HG03575 (cell line): ENCODE measurements at regions not wholly inside any gene's neighbourhood (a gene's known extent, or its start where the extent isn't known, plus 50 kb on each side); places are given as distances from the start of the nearest gene placed in this dataset.

Experiments used
- ATAC-seq: cut with Tn5 transposase; IDR thresholded peaks from one replicate; pipeline ENCODE4 v1.9.1; 2021; ENCODE audit not compliant: unreplicated experiment, insufficient number of reproducible peaks, low FRiP score; ENCODE audit errors: extremely low read depth

DNA sequence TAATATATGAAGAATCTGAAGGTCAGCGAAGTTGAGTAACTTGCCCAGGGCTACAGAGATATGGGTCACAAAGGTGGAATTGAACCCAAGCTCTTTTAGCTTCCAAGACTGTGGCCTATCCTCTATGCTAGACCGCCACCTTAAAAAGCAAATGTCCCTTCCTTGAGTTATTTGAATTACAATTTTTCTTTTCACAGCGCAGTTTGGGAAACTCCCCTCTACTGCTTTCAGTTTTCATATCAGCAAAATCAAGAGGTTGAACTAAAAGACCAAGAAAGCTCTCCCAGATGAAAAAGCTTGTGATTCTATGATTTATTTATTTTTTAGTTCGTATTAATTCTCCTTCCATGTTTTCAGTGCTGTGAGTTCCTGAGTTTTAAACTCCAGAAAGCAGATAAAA lies 174.5 kb upstream of the C1QTNF7 start:
- ATAC-seq, result peak; percentile 86

GRCh38 chr4:15254236-15254880 lies 173.5 kb upstream of the C1QTNF7 start:
- ATAC-seq, result no peak

DNA sequence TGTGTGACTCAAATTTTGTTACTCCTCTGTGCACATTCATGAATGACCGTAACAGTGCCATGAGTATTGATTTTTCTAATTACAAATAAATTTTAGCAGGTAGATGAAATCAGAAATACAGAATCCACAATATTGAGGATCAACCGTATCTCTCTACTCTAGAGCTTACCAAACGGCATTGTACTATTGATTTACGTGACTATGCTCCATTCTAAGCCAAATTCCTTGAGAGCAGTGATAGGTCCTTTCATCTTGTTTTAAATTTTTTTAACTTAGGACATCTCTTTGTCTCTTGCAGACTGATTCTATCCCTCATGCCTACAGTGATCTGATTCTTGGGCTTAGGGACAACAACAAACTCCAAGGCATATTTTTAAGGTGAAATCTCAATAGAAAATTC lies 172.3 kb upstream of the C1QTNF7 start:
- ATAC-seq, result no peak

GRCh38 chr4:15260758-15261157 lies 167.1 kb upstream of the C1QTNF7 start:
- ATAC-seq, result no peak

DNA sequence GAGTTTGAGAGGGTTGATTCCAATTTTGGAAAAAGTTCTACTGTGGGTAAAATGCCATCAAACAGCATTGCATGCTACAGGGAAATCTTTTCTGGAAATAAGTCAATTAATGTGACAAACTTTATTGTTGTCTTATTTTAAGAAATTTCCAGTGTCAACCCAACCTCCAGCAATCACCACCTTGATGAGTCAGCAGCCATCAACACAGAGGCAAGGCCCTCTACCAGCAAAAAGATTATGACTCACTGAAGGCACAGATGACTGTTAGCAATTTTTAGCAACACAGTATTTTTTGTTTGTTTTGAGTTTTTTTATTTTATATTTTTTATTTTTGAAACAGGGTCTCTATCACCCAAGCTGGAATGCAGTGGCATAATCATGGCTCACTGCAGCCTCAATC lies 165.4 kb upstream of the C1QTNF7 start:
- ATAC-seq, result no peak

GRCh38 chr4:15270201-15270600 lies 157.6 kb upstream of the C1QTNF7 start:
- ATAC-seq, result no peak

GRCh38 chr4:15286041-15286440 lies 141.8 kb upstream of the C1QTNF7 start:
- no peak for ATAC-seq

- no peak for ATAC-seq
Observed at GRCh38 chr4:15291122-15291521, 136.7 kb upstream of the C1QTNF7 start.

GRCh38 chr4:15293711-15294110 lies 134.1 kb upstream of the C1QTNF7 start:
- no peak for ATAC-seq

DNA sequence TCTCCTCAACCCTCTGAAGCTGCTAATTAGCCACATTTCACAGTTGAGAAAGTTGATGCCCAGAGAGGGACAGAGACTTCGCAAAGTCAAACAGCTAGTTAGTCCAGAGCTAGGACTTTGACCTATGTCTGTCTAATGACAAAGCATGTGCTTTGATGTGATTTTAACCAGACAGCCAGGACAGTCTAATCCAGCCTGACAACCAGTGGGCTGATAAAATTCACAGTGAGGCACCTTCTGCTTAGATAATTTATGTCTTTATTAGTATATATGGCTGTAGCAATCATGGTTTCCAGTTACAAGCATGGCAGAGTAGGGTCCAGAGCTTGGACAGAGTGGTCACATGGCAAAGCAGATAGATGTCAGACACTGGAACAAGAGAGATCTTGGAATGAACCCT lies 133.6 kb upstream of the C1QTNF7 start:
- no peak for ATAC-seq

GRCh38 chr4:15294832-15295231 lies 133.0 kb upstream of the C1QTNF7 start:
- no peak for ATAC-seq

- ATAC-seq, result no peak
Observed at GRCh38 chr4:15295421-15296162, 132.2 kb upstream of the C1QTNF7 start.

DNA sequence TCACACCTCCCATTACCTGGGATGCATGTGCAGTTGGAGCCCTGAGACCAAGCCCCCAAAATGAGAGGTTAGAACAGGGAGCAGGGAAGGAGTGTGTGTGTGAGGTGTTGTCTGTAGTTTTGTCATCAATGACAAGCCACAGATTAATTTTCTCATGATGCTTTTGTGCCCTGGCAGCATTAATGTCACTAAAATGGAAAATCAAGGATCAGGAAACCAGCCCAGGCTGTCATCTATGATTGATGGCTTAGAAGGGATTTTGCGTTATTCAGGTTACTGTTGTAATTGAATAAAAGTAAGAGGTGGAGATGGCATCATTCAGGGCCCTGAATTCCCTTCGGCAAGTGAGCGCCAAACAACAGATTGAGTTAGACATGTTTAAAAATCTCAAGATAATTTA lies 130.5 kb upstream of the C1QTNF7 start:
- ATAC-seq, result no peak

DNA sequence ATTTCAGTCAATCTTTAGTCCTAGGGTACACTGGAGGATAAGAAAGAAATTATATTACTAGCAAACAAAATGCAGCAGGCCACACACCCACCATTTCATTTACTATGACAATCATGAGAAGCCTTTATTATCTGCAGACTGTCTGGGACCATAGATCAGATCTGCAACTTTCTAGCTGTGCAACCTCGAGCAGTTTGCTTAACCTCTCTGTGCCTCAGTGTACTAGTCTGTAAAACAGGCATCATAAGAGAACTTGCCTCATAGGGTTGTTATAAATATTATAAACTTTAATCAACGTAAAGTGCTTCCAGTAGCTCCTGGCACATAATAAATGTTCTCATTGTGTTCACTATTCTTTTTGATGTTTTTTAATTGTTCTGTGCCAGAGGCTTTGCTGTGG lies 128.2 kb upstream of the C1QTNF7 start:
- ATAC-seq, result no peak

DNA sequence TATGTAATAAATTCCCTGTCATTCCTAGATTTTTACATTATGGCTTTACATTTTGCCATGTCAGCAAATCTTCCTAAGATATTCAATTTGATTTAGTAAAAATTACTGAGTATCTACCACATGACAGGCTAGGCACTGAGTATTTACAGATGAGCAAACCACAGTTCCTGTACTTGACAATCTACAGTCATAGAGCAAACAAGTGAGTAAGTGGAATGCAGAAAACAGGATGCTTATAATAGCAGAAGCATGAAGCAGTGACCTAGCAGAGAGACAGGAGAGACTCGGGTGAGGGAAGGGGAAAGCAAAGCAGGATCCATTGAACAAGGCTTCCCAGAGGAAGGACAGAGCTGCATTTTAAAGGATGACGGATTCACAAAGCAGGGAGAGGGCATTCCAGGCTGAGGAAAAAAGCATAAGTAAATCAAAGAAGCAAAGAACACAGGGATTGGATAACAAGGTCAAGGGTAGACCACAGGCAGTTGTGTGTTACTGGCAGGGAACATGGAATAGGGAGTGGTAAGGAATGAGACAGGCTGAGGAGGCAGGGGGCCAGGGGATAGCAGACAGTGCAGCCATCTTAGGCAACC lies 124.7 kb upstream of the C1QTNF7 start:
- ATAC-seq, result no peak

- no peak for ATAC-seq
Observed at GRCh38 chr4:15314974-15315373, 112.9 kb upstream of the C1QTNF7 start.

DNA sequence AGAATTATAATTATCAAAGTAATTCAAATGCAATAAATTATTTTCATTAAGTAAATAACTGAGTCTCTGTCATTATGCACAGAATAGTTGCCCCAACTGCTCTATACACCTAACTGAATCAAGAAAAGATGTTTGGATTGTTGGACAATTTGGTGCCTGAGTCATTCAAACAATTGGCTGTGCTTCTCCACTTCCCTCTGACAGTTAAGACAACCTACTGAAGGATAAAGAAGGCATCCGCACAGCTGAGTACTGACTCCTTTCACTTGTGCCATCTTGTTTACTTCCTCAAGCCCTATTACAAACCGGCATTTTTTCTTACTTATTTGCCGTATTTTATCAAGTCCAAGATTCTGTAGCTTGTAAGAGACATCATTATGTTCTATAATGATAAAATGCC lies 110.6 kb upstream of the C1QTNF7 start:
- ATAC-seq, result no peak

- no peak for ATAC-seq
Observed at GRCh38 chr4:15318621-15319348, 109.0 kb upstream of the C1QTNF7 start.

- ATAC-seq, result no peak
Observed at GRCh38 chr4:15320121-15320678, 107.6 kb upstream of the C1QTNF7 start.

DNA sequence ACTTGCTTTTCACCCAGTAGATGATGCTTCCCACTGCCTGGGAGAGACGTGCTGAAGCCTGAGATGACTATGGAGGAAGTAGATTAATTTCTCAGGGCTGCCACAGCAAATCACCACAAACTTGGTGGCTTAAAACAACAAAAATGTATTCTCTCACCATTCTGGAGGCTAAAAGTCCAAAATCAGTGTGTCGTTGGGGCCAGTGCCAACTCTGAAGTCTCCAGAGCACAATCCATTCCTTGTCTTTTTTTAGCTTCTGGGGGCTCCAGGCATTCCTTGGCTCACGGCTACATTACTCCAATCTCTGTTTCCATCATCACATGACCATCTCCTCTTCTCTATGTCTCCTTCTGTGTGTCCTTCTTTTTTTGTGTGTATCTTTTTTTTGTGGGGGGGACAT lies 105.8 kb upstream of the C1QTNF7 start:
- ATAC-seq, result no peak
